Natural killer cell (primary cell): ENCODE measurements at regions not wholly inside any gene's neighbourhood (a gene's known extent, or its start where the extent isn't known, plus 50 kb on each side); places are given as distances from the start of the nearest gene placed in this dataset.

Experiments
- ATAC-seq, 3 donors: fragments of 150-1000 bp in 2 of 3; fragments of 200-7000 bp in 1 of 3; cut with Tn5 transposase; 1 replicate in 1 of 3; 2 replicates in 2 of 3; pipeline ENCODE4 v1.10.0; 2021; ENCODE audit warnings: mild to moderate bottlenecking in 2 of 3, moderate library complexity in 2 of 3
- DNase-seq, 2 donors: peaks; one replicate each; pipeline versions ENCODE4 v3.0.0 to v3.0.0-alpha.2; 2013 to 2021; ENCODE audit warnings: mixed read lengths in 1 of 2
- H3K27ac ChIP-seq: one replicate; pipeline ENCODE4 v1.5.1; 2013; ENCODE audit warnings: mild to moderate bottlenecking, low read length
- H3K27me3 ChIP-seq: one replicate; pipeline ENCODE4 v1.6.1; 2013; ENCODE audit warnings: low read length; ENCODE audit not compliant: control insufficient read depth, insufficient read depth
- H3K36me3 ChIP-seq: one replicate; pipeline ENCODE4 v1.6.1; 2013; ENCODE audit warnings: low read length; ENCODE audit not compliant: control insufficient read depth, insufficient read depth
- H3K4me1 ChIP-seq: one replicate; pipeline ENCODE4 v1.6.1; 2013; ENCODE audit warnings: low read length; ENCODE audit not compliant: control insufficient read depth, insufficient read depth
- H3K4me3 ChIP-seq: one replicate; pipeline ENCODE4 v1.5.1; 2013; ENCODE audit warnings: low read length
- H3K9me3 ChIP-seq: one replicate; pipeline ENCODE4 v1.6.1; 2013; ENCODE audit warnings: low read length; ENCODE audit not compliant: control insufficient read depth, insufficient read depth
- H3K27ac Mint-ChIP-seq, 2 donors: one replicate each; pipeline ENCODE4 v1.8.0; 2022; ENCODE audit warnings: mild to moderate bottlenecking in 2 of 2, mixed read lengths in 2 of 2, moderate library complexity in 1 of 2
- H3K27me3 Mint-ChIP-seq, 2 donors: one replicate each; pipeline ENCODE4 v1.8.0; 2022; ENCODE audit warnings: low read depth in 2 of 2, mixed read lengths in 2 of 2
- H3K36me3 Mint-ChIP-seq: one replicate; pipeline ENCODE4 v1.8.0; 2022; ENCODE audit warnings: mixed read lengths
- H3K4me1 Mint-ChIP-seq, 2 donors: one replicate each; pipeline ENCODE4 v1.8.0; 2022; ENCODE audit warnings: mixed read lengths in 2 of 2
- H3K4me3 Mint-ChIP-seq: one replicate; pipeline ENCODE4 v1.8.0; 2022; ENCODE audit warnings: mild to moderate bottlenecking, moderate library complexity, mixed read lengths
- H3K9me3 Mint-ChIP-seq, 2 donors: one replicate each; pipeline ENCODE4 v1.8.0; 2022; ENCODE audit warnings: mixed read lengths in 2 of 2
- WGBS: methylation state at CpG from one replicate; pipeline ENCODE4 v1.1.7; 2013; ENCODE audit warnings: missing lambda C conversion rate; ENCODE audit not compliant: insufficient coverage; 5-methylcytosine and 5-hydroxymethylcytosine counted together
- intact Hi-C: fragments of 100-400 bp; cut with micrococcal nuclease; formaldehyde crosslinking; loops from one replicate; pipeline ENCODE4 v1.14.2; 2022
- TF ChIP-seq, protein P1 (sequence below): fragments of 200-600 bp; IDR thresholded peaks from one replicate; pipeline ENCODE4 v1.8.0; 2022; ENCODE audit warnings: antibody characterized with exemption

DNA sequence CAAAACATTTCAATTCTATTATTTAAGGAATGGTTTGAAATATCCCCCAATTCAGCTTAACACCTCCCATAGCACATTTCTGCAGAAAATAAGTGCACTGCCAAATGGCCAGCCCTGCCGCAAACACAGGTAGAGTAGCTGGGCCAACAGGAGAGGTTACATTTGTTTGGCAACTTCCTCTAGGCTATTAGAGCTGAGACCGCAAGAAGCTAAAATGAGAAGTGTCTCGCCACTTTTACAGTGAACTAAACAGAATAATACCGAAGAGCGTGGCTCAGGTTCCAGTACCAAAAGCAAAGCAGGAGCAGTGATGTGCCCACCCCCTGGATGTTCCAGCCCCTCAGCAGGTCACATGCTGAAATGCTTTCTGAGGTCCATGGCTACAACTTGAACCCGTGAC lies 154.5 kb upstream of the PKN2 start:
- 91% methylated on average over 6 of the region's 6 CpGs for WGBS

DNA sequence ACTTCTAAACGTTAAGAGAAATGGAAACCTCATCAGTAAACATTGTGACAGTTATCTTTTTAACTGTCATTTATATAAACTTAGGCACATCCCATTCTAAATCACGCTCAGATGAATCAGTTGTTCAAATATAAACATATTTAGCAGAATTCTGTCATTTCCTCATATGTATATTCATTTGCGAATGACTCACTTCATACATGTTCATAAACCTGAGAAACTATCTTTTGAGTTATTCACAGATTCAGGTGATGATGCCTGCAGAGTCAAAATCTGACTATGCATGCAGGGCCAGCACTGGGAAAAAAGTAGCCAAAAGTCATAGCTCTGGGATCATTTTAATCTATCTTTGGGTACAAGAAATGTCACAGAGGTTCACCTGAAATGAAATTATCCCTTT lies 153.8 kb upstream of the PKN2 start:
- intact Hi-C loops = no loop called here
- Histone ChIP-seq H3K4me3 (no peak overlapping the region), H3K27me3 (no peaks in the 10 kb centered on the region), H3K9me3 (no peaks in the 10 kb centered on the region), H3K36me3 (no peaks in the 10 kb centered on the region), H3K4me1 (no peaks in the 10 kb centered on the region), H3K27ac (no peak overlapping the region)
- no peak for ATAC-seq
- H3K4me3 Mint-ChIP-seq = no peak overlapping the region
- no peaks in the 10 kb centered on the region for H3K4me1 Mint-ChIP-seq
- no peaks in the 10 kb centered on the region for H3K27me3 Mint-ChIP-seq
- TF ChIP-seq, protein P1, sequence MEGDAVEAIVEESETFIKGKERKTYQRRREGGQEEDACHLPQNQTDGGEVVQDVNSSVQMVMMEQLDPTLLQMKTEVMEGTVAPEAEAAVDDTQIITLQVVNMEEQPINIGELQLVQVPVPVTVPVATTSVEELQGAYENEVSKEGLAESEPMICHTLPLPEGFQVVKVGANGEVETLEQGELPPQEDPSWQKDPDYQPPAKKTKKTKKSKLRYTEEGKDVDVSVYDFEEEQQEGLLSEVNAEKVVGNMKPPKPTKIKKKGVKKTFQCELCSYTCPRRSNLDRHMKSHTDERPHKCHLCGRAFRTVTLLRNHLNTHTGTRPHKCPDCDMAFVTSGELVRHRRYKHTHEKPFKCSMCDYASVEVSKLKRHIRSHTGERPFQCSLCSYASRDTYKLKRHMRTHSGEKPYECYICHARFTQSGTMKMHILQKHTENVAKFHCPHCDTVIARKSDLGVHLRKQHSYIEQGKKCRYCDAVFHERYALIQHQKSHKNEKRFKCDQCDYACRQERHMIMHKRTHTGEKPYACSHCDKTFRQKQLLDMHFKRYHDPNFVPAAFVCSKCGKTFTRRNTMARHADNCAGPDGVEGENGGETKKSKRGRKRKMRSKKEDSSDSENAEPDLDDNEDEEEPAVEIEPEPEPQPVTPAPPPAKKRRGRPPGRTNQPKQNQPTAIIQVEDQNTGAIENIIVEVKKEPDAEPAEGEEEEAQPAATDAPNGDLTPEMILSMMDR = no peak
- no peaks in the 10 kb centered on the region for H3K9me3 Mint-ChIP-seq
- no peaks in the 10 kb centered on the region for H3K36me3 Mint-ChIP-seq
- 81% methylated on average over 3 of the region's 3 CpGs for WGBS
- H3K27ac Mint-ChIP-seq = no peak overlapping the region
- no peak for DNase-seq

More for the DNA sequence above, 154.5 kb upstream of the PKN2 start:
- Histone ChIP-seq H3K27me3 (no peaks in the 10 kb centered on the region), H3K27ac (no peak overlapping the region), H3K36me3 (no peaks in the 10 kb centered on the region), H3K4me3 (no peak overlapping the region), H3K9me3 (no peaks in the 10 kb centered on the region), H3K4me1 (no peaks in the 10 kb centered on the region)
- TF ChIP-seq, protein P1 = no peak
- intact Hi-C loops = no loop called here
- Mint-ChIP-seq H3K9me3 (no peaks in the 10 kb centered on the region), H3K27me3 (no peaks in the 10 kb centered on the region), H3K27ac (no peak overlapping the region), H3K36me3 (no peaks in the 10 kb centered on the region), H3K4me3 (no peak overlapping the region), H3K4me1 (no peaks in the 10 kb centered on the region)
- ATAC-seq (no peak), DNase-seq (no peak)

DNA sequence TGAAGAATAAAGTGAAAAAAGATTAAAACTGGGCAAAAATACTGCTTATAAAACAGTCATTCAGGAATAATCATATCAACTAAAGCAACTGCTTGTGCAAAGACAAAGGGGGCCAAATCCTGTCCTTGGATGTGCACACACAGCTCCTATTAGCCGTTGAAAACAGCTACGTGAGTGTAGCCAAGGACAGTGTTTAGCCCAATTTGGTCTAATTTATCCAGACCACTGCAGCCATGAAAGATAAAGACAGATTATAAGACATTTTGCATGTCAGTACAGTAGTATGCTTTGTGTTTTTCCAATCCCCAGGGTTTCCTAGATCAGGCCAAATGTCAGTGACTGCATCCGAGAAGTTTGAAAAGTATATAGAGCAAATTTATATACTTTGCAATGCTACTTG lies 146.3 kb upstream of the PKN2 start:
- Mint-ChIP-seq H3K9me3 (no peaks in the 10 kb centered on the region), H3K4me3 (no peak overlapping the region), H3K4me1 (no peaks in the 10 kb centered on the region), H3K27me3 (no peaks in the 10 kb centered on the region), H3K36me3 (no peaks in the 10 kb centered on the region), H3K27ac (no peak overlapping the region)
- 88% methylated on average over 3 of the region's 3 CpGs for WGBS
- no peaks in the 10 kb centered on the region for H3K9me3 ChIP-seq
- no peaks in the 10 kb centered on the region for H3K36me3 ChIP-seq
- ATAC-seq (no peak), DNase-seq (no peak)
- no peaks in the 10 kb centered on the region for H3K27me3 ChIP-seq
- TF ChIP-seq, protein P1 = no peak
- no peaks in the 10 kb centered on the region for H3K4me1 ChIP-seq
- H3K27ac ChIP-seq = no peak overlapping the region
- H3K4me3 ChIP-seq = no peak overlapping the region
- intact Hi-C loops = no loop called here

DNA sequence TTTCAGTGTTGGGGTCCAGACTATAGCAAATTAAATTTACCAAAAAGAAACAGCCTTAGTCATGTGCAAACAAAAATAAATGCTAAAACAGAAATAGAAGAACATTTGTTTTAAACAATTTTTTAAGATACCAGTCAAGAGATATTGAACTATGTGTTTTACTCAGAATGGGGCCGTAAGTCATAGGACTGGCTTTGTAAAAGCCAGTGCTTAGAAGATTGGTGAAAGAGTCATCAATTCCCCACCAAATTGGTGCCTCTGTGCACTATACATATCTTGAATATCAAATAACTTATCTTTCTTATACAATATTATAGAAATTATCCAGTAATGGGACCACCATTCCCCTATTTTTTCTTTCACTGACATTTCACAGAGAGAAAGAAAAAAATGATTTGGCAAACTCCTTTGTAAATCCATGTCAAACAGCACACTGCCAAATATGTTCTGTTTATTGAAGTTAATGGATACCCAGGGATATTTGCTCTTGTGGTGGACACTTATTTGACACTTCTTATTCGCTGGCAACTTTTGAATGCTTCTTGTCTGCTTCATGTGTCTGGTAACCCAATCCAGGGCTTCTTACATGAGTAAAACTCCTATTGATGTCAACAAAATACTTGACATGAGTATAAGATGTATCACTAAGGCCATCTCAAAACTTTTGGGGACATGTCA lies 145.7 kb upstream of the PKN2 start:
- no peak overlapping the region for H3K27ac Mint-ChIP-seq
- Histone ChIP-seq H3K9me3 (no peaks in the 10 kb centered on the region), H3K27me3 (no peaks in the 10 kb centered on the region), H3K27ac (no peak overlapping the region), H3K4me1 (no peaks in the 10 kb centered on the region), H3K36me3 (no peaks in the 10 kb centered on the region), H3K4me3 (no peak overlapping the region)
- intact Hi-C loops = no loop called here
- DNase-seq (no peak), ATAC-seq (no peak)
- H3K27me3 Mint-ChIP-seq = no peaks in the 10 kb centered on the region
- 78% methylated on average over 1 of the region's 2 CpGs for WGBS
- H3K4me3 Mint-ChIP-seq = no peak overlapping the region
- TF ChIP-seq, protein P1 = no peak
- no peaks in the 10 kb centered on the region for H3K4me1 Mint-ChIP-seq
- no peaks in the 10 kb centered on the region for H3K9me3 Mint-ChIP-seq
- H3K36me3 Mint-ChIP-seq = no peaks in the 10 kb centered on the region
